ENCODE measurements at regions not wholly inside any gene's neighbourhood (a gene's known extent, or its start where the extent isn't known, plus 50 kb on each side); places are given as distances from the start of the nearest gene placed in this dataset.

DNA sequence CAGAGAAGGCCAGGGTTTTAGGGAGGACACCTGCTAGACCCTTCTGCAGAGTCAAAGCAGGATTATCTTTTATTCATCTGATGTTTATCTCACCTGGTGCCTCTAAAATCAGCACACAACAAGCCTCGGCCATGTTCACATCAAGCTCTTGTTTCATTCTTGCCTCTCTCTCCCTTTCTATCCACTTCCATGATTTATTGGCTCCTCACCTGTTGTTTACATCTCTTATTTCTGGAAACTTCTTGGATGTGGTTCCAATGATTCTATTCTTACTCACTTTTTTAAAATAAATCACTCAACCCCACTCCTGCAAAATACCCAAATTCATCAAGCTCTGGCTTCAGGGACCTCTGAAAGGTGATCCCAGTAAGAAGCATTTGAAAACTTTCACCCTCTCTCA lies 407.0 kb upstream of the KLF4 start:
- Histone ChIP-seq H3K27ac (ENCODE audit: low read depth in 1 of 2, low read length in 2 of 2) (no peak overlapping the region), H3K79me2 (ENCODE audit: insufficient read depth, low read length) (no peaks in the 10 kb centered on the region), H3K4me3 (replicated peaks in 1 of 3; ENCODE audit: low read depth in 2 of 3, low read length in 3 of 3) (no peak overlapping the region), H3K4me1 (ENCODE audit: control insufficient read depth in 1 of 2, insufficient read depth in 2 of 2, low read length in 2 of 2) (no peaks in the 10 kb centered on the region), H3K9ac (ENCODE audit: insufficient read depth, low read length, poor library complexity, severe bottlenecking) (no peak overlapping the region), H3K27me3 (ENCODE audit: control insufficient read depth in 2 of 2, insufficient read depth in 2 of 2, low read length in 2 of 2) (no peaks in the 10 kb centered on the region), H3K36me3 (replicated peaks in 1 of 2; ENCODE audit: control insufficient read depth in 1 of 2, insufficient read depth in 2 of 2, low read length in 2 of 2) (no peaks in the 10 kb centered on the region), H2AFZ (ENCODE audit: insufficient read depth, low read depth, low read length, poor library complexity, severe bottlenecking) (no peak overlapping the region), H3K4me2 (replicated peaks; ENCODE audit: extremely low read depth, low read length, poor library complexity, severe bottlenecking) (no peak overlapping the region), H3K9me3 (replicated peaks in 1 of 2; ENCODE audit: control insufficient read depth in 1 of 2, insufficient read depth in 1 of 2, low read length in 2 of 2) (no peaks in the 10 kb centered on the region), H4K20me1 (ENCODE audit: insufficient read depth, low read length) (no peaks in the 10 kb centered on the region)
- TF ChIP-seq, protein P1, sequence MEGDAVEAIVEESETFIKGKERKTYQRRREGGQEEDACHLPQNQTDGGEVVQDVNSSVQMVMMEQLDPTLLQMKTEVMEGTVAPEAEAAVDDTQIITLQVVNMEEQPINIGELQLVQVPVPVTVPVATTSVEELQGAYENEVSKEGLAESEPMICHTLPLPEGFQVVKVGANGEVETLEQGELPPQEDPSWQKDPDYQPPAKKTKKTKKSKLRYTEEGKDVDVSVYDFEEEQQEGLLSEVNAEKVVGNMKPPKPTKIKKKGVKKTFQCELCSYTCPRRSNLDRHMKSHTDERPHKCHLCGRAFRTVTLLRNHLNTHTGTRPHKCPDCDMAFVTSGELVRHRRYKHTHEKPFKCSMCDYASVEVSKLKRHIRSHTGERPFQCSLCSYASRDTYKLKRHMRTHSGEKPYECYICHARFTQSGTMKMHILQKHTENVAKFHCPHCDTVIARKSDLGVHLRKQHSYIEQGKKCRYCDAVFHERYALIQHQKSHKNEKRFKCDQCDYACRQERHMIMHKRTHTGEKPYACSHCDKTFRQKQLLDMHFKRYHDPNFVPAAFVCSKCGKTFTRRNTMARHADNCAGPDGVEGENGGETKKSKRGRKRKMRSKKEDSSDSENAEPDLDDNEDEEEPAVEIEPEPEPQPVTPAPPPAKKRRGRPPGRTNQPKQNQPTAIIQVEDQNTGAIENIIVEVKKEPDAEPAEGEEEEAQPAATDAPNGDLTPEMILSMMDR (IDR thresholded peaks at IDR 0.05): no peak
- H3K4me1 Mint-ChIP-seq: peaks cover 23% of the 10 kb centered on the region
- peaks cover 0 to 3% (median 0%) of the 10 kb centered on the region in 3 donors for H3K27me3 Mint-ChIP-seq (ENCODE audit: low read depth in 3 of 3)
- peaks cover 0 to 3% of the 10 kb centered on the region in 2 donors for H3K36me3 Mint-ChIP-seq
- H3K9me3 Mint-ChIP-seq: peaks cover 0 to 4% (median 0%) of the 10 kb centered on the region in 7 donors
- no peak overlapping the region for H3K27ac Mint-ChIP-seq
- no peak overlapping the region for H3K4me3 Mint-ChIP-seq
- no peak for DNase-seq
- WGBS (ENCODE audit: insufficient coverage): 100% methylated on average over 1 of the region's 1 CpG
- intact Hi-C loops (cut with micrococcal nuclease): no loop called here

DNA sequence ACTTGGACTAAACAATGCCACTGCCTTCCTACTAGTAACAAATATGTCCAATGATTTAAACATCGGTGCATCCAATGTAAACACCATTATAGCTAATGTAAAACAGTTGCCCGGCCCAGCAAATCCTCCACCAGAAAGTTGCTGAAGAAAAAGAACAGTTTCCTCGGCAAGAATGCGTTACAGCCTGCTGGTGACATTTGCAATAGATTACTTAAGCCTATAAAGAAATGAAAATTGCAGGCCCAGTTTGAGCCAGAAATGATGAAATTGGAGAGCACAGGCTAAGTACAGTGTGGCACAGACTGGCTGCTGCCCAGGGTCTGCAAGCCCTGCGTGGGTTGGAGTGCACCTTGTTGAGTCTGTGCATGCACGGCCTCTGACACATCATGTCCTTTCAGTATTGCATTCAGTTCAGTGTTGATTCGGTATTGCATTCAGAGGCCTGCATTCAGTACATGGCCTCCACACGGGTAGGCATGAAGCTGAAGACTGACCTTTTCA lies 406.0 kb upstream of the KLF4 start:
- no peak overlapping the region for H2AFZ ChIP-seq (ENCODE audit: insufficient read depth, low read depth, low read length, poor library complexity, severe bottlenecking)
- TF ChIP-seq, protein P1 (IDR thresholded peaks at IDR 0.05): no peak
- no peak overlapping the region for H3K27ac ChIP-seq (ENCODE audit: low read depth in 1 of 2, low read length in 2 of 2)
- H3K27ac Mint-ChIP-seq: no peak overlapping the region
- H3K79me2 ChIP-seq (ENCODE audit: insufficient read depth, low read length): no peaks in the 10 kb centered on the region
- H3K4me3 ChIP-seq (replicated peaks in 1 of 3; ENCODE audit: low read depth in 2 of 3, low read length in 3 of 3): no peak overlapping the region
- H3K4me2 ChIP-seq (replicated peaks; ENCODE audit: extremely low read depth, low read length, poor library complexity, severe bottlenecking): no peak overlapping the region
- no peaks in the 10 kb centered on the region for H3K27me3 ChIP-seq (ENCODE audit: control insufficient read depth in 2 of 2, insufficient read depth in 2 of 2, low read length in 2 of 2)
- H3K4me1 Mint-ChIP-seq: peaks cover 23% of the 10 kb centered on the region
- peaks cover 0 to 1% (median 0%) of the 10 kb centered on the region in 3 donors for H3K27me3 Mint-ChIP-seq (ENCODE audit: low read depth in 3 of 3)
- intact Hi-C loops (cut with micrococcal nuclease): no loop called here
- WGBS (ENCODE audit: insufficient coverage): 85% methylated on average over 6 of the region's 8 CpGs
- DNase-seq: no peak
- H3K4me3 Mint-ChIP-seq: no peak overlapping the region
- H3K9me3 ChIP-seq (replicated peaks in 1 of 2; ENCODE audit: control insufficient read depth in 1 of 2, insufficient read depth in 1 of 2, low read length in 2 of 2): peaks cover 0 to 4% of the 10 kb centered on the region in 2 donors
- peaks cover 0 to 7% (median 3%) of the 10 kb centered on the region in 7 donors for H3K9me3 Mint-ChIP-seq
- H3K36me3 ChIP-seq (replicated peaks in 1 of 2; ENCODE audit: control insufficient read depth in 1 of 2, insufficient read depth in 2 of 2, low read length in 2 of 2): no peaks in the 10 kb centered on the region
- H3K4me1 ChIP-seq (ENCODE audit: control insufficient read depth in 1 of 2, insufficient read depth in 2 of 2, low read length in 2 of 2): no peaks in the 10 kb centered on the region
- H3K36me3 Mint-ChIP-seq: peaks cover 0 to 3% of the 10 kb centered on the region in 2 donors
- no peaks in the 10 kb centered on the region for H4K20me1 ChIP-seq (ENCODE audit: insufficient read depth, low read length)
- no peak overlapping the region for H3K9ac ChIP-seq (ENCODE audit: insufficient read depth, low read length, poor library complexity, severe bottlenecking)

All from CD14-positive monocyte (primary cell).